Right atrium auricular region (tissue), 2 donors: ENCODE measurements at regions not wholly inside any gene's neighbourhood (a gene's known extent, or its start where the extent isn't known, plus 50 kb on each side); places are given as distances from the start of the nearest gene placed in this dataset.

Experiments used
- DNase-seq: peaks from one replicate; pipeline ENCODE4 v3.0.0-alpha.2; 2019; ENCODE audit warnings: low spot score
- H3K27ac ChIP-seq, 2 donors: fragments of 200-600 bp; sonication (generic); 1 replicate in 1 of 2; 2 replicates in 1 of 2; pipeline ENCODE4 v1.5.1; 2016 to 2019
- H3K27me3 ChIP-seq, 2 donors: fragments of 200-600 bp; sonication (generic); one replicate each; pipeline versions ENCODE4 v1.5.1 to v1.6.0; 2017 to 2019
- H3K36me3 ChIP-seq: fragments of 200-600 bp; sonication (generic); one replicate; pipeline ENCODE4 v1.5.1; 2016
- H3K4me1 ChIP-seq, 2 donors: fragments of 200-600 bp; sonication (generic); one replicate each; pipeline versions ENCODE4 v1.5.1 to v1.6.0; 2017 to 2019
- H3K4me3 ChIP-seq, 2 donors: fragments of 200-600 bp; sonication (generic); 1 replicate in 1 of 2; 2 replicates in 1 of 2; pipeline ENCODE4 v1.5.1; 2017 to 2019; ENCODE audit warnings: mild to moderate bottlenecking in 1 of 2, moderate library complexity in 1 of 2
- H3K9me3 ChIP-seq, 2 donors: fragments of 200-600 bp; sonication (generic); one replicate each; pipeline ENCODE4 v1.5.1; 2019
- TF ChIP-seq, protein P1 (sequence below), 2 donors: fragments of 200-600 bp; sonication (generic); IDR thresholded peaks; one replicate each; pipeline ENCODE4 v1.5.1; 2019; ENCODE audit warnings: antibody characterized with exemption in 2 of 2

DNA sequence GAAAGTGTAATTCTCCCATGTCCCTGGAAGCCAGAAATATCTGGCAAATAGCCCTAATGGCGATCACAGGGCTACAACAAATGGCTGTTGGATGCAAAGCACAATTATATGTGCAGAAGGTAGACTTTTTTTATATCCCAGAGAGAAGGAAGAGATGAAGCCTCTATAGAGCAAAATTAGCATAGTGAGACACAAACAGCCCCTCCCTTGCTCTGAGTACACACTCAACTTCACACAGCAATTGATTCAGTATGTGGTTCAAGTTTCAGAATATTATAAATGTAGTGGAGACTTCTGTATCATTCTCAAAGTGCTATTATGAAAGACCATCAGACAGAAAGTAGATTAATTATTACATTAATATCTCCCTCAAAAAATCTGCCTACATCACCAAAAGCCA lies 246.5 kb upstream of the TBX18 start:
- TF ChIP-seq, protein P1, sequence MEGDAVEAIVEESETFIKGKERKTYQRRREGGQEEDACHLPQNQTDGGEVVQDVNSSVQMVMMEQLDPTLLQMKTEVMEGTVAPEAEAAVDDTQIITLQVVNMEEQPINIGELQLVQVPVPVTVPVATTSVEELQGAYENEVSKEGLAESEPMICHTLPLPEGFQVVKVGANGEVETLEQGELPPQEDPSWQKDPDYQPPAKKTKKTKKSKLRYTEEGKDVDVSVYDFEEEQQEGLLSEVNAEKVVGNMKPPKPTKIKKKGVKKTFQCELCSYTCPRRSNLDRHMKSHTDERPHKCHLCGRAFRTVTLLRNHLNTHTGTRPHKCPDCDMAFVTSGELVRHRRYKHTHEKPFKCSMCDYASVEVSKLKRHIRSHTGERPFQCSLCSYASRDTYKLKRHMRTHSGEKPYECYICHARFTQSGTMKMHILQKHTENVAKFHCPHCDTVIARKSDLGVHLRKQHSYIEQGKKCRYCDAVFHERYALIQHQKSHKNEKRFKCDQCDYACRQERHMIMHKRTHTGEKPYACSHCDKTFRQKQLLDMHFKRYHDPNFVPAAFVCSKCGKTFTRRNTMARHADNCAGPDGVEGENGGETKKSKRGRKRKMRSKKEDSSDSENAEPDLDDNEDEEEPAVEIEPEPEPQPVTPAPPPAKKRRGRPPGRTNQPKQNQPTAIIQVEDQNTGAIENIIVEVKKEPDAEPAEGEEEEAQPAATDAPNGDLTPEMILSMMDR (IDR thresholded peaks at IDR 0.05) = no peak
- Histone ChIP-seq H3K4me3 (no peak overlapping the region), H3K27me3 (no peaks in the 10 kb centered on the region)

GRCh38 chr6:85008296-85009009 lies 244.1 kb upstream of the TBX18 start:
- Histone ChIP-seq H3K27me3 (no peaks in the 10 kb centered on the region), H3K36me3 (no peaks in the 10 kb centered on the region), H3K4me1 (no peaks in the 10 kb centered on the region), H3K4me3 (no peak overlapping the region), H3K9me3 (no peaks in the 10 kb centered on the region), H3K27ac (no peak overlapping the region)
- no peak for DNase-seq
- TF ChIP-seq, protein P1 (IDR thresholded peaks at IDR 0.05) = no peak

More for the DNA sequence above, 246.5 kb upstream of the TBX18 start:
- H3K36me3 ChIP-seq = no peaks in the 10 kb centered on the region
- no peaks in the 10 kb centered on the region for H3K9me3 ChIP-seq
- DNase-seq = no peak
- no peaks in the 10 kb centered on the region for H3K4me1 ChIP-seq
- H3K27ac ChIP-seq = no peak overlapping the region

- TF ChIP-seq, protein P1 (IDR thresholded peaks at IDR 0.05) = no peak
- no peak for DNase-seq
- no peaks in the 10 kb centered on the region for H3K27me3 ChIP-seq
- H3K4me3 ChIP-seq = no peak overlapping the region
- H3K9me3 ChIP-seq = no peaks in the 10 kb centered on the region
- H3K36me3 ChIP-seq = no peaks in the 10 kb centered on the region
- H3K4me1 ChIP-seq = no peaks in the 10 kb centered on the region
- H3K27ac ChIP-seq = no peak overlapping the region
Measured at GRCh38 chr6:85006362-85006761, 242.0 kb upstream of the TBX18 start.

- Histone ChIP-seq H3K9me3 (no peaks in the 10 kb centered on the region), H3K36me3 (no peaks in the 10 kb centered on the region), H3K27ac (no peak overlapping the region), H3K4me1 (no peaks in the 10 kb centered on the region), H3K27me3 (no peaks in the 10 kb centered on the region), H3K4me3 (no peak overlapping the region)
- TF ChIP-seq, protein P1 (IDR thresholded peaks at IDR 0.05) = no peak
- no peak for DNase-seq
Measured at GRCh38 chr6:85005494-85005893, 241.1 kb upstream of the TBX18 start.

- H3K4me3 ChIP-seq = no peak overlapping the region
- no peaks in the 10 kb centered on the region for H3K4me1 ChIP-seq
- no peaks in the 10 kb centered on the region for H3K27me3 ChIP-seq
- no peaks in the 10 kb centered on the region for H3K36me3 ChIP-seq
- TF ChIP-seq, protein P1 (IDR thresholded peaks at IDR 0.05) = no peak
- no peak for DNase-seq
- no peak overlapping the region for H3K27ac ChIP-seq
- no peaks in the 10 kb centered on the region for H3K9me3 ChIP-seq
Measured at GRCh38 chr6:85004361-85004995, 240.1 kb upstream of the TBX18 start.
